SK-N-SH (cell line): ENCODE measurements at regions not wholly inside any gene's neighbourhood (a gene's known extent, or its start where the extent isn't known, plus 50 kb on each side); places are given as distances from the start of the nearest gene placed in this dataset.

ENCODE experiments used
- CTCF ChIA-PET: fragments of 300-600, 350-600 bp; formaldehyde crosslinking; extraction: SDS; loops from one replicate; lab custom pipeline; 2021; lab: Yijun Ruan, JAX
- POLR2A ChIA-PET: fragments of 350-600 bp; sonication (Branson Sonifier 250); formaldehyde crosslinking; extraction: SDS; loops from one replicate; lab custom pipeline; 2020; ENCODE audit warnings: antibody characterized with exemption, inconsistent platforms; lab: Yijun Ruan, JAX
- DNase-seq: peaks from one replicate; pipeline ENCODE4 v3.0.0; 2012
- H2AFZ ChIP-seq: fragments of 200-600 bp; sonication (generic); 2 replicates; pipeline ENCODE4 v1.8.1; 2016; ENCODE audit warnings: antibody characterized with exemption, mild to moderate bottlenecking, low read depth
- H3F3A ChIP-seq: fragments of 200-600 bp; sonication (generic); replicated peaks from 2 replicates; pipeline ENCODE3; 2016; ENCODE audit warnings: antibody characterized with exemption, mild to moderate bottlenecking; ENCODE audit not compliant: insufficient read depth
- H3K27ac ChIP-seq, 2 experiments: fragments of 200-500 bp in 1 of 2; fragments of 200-600 bp in 1 of 2; sonication (Bioruptor generic) in 1 of 2; sonication (generic), shearing (Covaris generic) in 1 of 2; 2 replicates each; pipeline versions ENCODE4 v1.5.1 to v1.6.1; 2014 to 2016; ENCODE audit warnings: low read depth in 2 of 2, inconsistent platforms in 1 of 2, low read length in 1 of 2, mild to moderate bottlenecking in 1 of 2, mixed read lengths in 1 of 2
- H3K27me3 ChIP-seq: fragments of 200-600 bp; sonication (generic), shearing (Covaris generic); 2 replicates; pipeline ENCODE4 v1.6.1; 2016; ENCODE audit warnings: mixed run types; ENCODE audit not compliant: insufficient read depth
- H3K36me3 ChIP-seq, 2 experiments: fragments of 200-500 bp in 1 of 2; fragments of 200-600 bp in 1 of 2; sonication (Bioruptor generic) in 1 of 2; sonication (generic) in 1 of 2; replicated peaks in 1 of 2; 2 replicates each; pipeline versions ENCODE3 to v1.5.1; 2014 to 2016; ENCODE audit warnings: low read length in 1 of 2, mild to moderate bottlenecking in 1 of 2; ENCODE audit not compliant: insufficient read depth in 2 of 2, control insufficient read depth in 1 of 2
- H3K4me1 ChIP-seq, 2 experiments: fragments of 200-500 bp in 1 of 2; fragments of 200-600 bp in 1 of 2; sonication (Bioruptor generic) in 1 of 2; sonication (generic), shearing (Covaris generic) in 1 of 2; 2 replicates each; pipeline versions ENCODE4 v1.5.1 to v1.6.1; 2014 to 2016; ENCODE audit warnings: low read depth in 1 of 2, low read length in 1 of 2, mixed run types in 1 of 2; ENCODE audit not compliant: insufficient read depth in 2 of 2, control insufficient read depth in 1 of 2
- H3K4me2 ChIP-seq: fragments of 200-600 bp; sonication (generic), shearing (Covaris generic); 2 replicates; pipeline ENCODE4 v1.6.1; 2017; ENCODE audit warnings: mixed run types
- H3K4me3 ChIP-seq, 2 experiments: fragments of 200-500 bp in 1 of 2; fragments of 200-600 bp in 1 of 2; sonication (Bioruptor generic) in 1 of 2; sonication (generic), shearing (Covaris generic) in 1 of 2; 2 replicates each; pipeline versions ENCODE4 v1.5.1 to v1.8.1; 2014 to 2016; ENCODE audit warnings: low read depth in 2 of 2, inconsistent platforms in 1 of 2, low read length in 1 of 2, mild to moderate bottlenecking in 1 of 2, mixed read lengths in 1 of 2, moderate library complexity in 1 of 2
- H3K79me2 ChIP-seq: fragments of 200-600 bp; sonication (generic); 2 replicates; pipeline ENCODE4 v1.8.1; 2017; ENCODE audit warnings: mild to moderate bottlenecking; ENCODE audit not compliant: insufficient read depth
- H3K9ac ChIP-seq: fragments of 200-600 bp; sonication (generic); 2 replicates; pipeline ENCODE4 v1.6.1; 2017; ENCODE audit warnings: mixed run types
- H3K9me2 ChIP-seq: fragments of 200-600 bp; sonication (generic); 2 replicates; pipeline ENCODE4 v1.6.1; 2017; ENCODE audit warnings: mixed run types
- H3K9me3 ChIP-seq: fragments of 200-600 bp; sonication (generic); 2 replicates; pipeline ENCODE4 v1.6.1; 2017; ENCODE audit warnings: mixed run types, mild to moderate bottlenecking, moderate library complexity
- H4K20me1 ChIP-seq: fragments of 200-600 bp; sonication (generic); 2 replicates; pipeline ENCODE4 v1.6.1; 2017; ENCODE audit warnings: mild to moderate bottlenecking, mixed run types; ENCODE audit not compliant: insufficient read depth
- CHD2 ChIP-seq: fragments of 150-350 bp; IDR thresholded peaks from 2 replicates; pipeline ENCODE4 v1.6.1; 2018; ENCODE audit warnings: low read length; ENCODE audit not compliant: partially characterized antibody
- CTCF ChIP-seq: fragments of 200-600 bp; sonication (generic); IDR thresholded peaks from 2 replicates; pipeline ENCODE4 v1.6.1; 2017; ENCODE audit warnings: antibody characterized with exemption, mild to moderate bottlenecking, moderate library complexity
- ELF1 ChIP-seq: IDR thresholded peaks from 2 replicates; pipeline ENCODE4 v1.4.0; 2012
- EZH2phosphoT487 ChIP-seq: fragments of 200-600 bp; sonication (generic); IDR thresholded peaks from 2 replicates; pipeline ENCODE4 v1.6.1; 2017; ENCODE audit warnings: low read depth, mixed run types, mild to moderate bottlenecking, antibody characterized with exemption, moderate library complexity, borderline replicate concordance
- FOXM1 ChIP-seq: IDR thresholded peaks from 2 replicates; pipeline ENCODE4 v1.4.0; 2012; ENCODE audit warnings: low read depth, mild to moderate bottlenecking
- GABPA ChIP-seq: IDR thresholded peaks from 2 replicates; pipeline ENCODE4 v1.4.0; 2012; ENCODE audit warnings: low read depth, mild to moderate bottlenecking
- JUND ChIP-seq: IDR thresholded peaks from 2 replicates; pipeline ENCODE4 v1.4.0; 2012
- MEF2A ChIP-seq: IDR thresholded peaks from 2 replicates; pipeline ENCODE4 v1.4.0; 2012; ENCODE audit warnings: low read depth, borderline replicate concordance
- NRF1 ChIP-seq: IDR thresholded peaks from 2 replicates; pipeline ENCODE4 v1.6.1; 2012; ENCODE audit warnings: low read depth, mild to moderate bottlenecking, low read length
- POLR2AphosphoS5 ChIP-seq: IDR thresholded peaks from 2 replicates; pipeline ENCODE4 v1.6.1; 2012; ENCODE audit warnings: low read depth, low read length
- RAD21 ChIP-seq: IDR thresholded peaks from 2 replicates; pipeline ENCODE4 v1.6.1; 2012; ENCODE audit warnings: mild to moderate bottlenecking, low read length
- RCOR1 ChIP-seq: fragments of 150-350 bp; IDR thresholded peaks from 2 replicates; pipeline ENCODE4 v1.6.1; 2017; ENCODE audit warnings: antibody characterized with exemption, low read length
- SIN3A ChIP-seq: IDR thresholded peaks from 2 replicates; pipeline ENCODE4 v1.6.1; 2012; ENCODE audit warnings: low read depth, mild to moderate bottlenecking, low read length, moderate library complexity, borderline replicate concordance
- TAF1 ChIP-seq: IDR thresholded peaks from 2 replicates; pipeline ENCODE4 v1.6.1; 2012; ENCODE audit warnings: low read depth, mild to moderate bottlenecking, low read length, moderate library complexity, borderline replicate concordance
- TCF12 ChIP-seq: IDR thresholded peaks from 2 replicates; pipeline ENCODE4 v1.4.0; 2012
- USF2 ChIP-seq: fragments of 150-350 bp; IDR thresholded peaks from 2 replicates; pipeline ENCODE4 v1.6.1; 2017; ENCODE audit warnings: antibody characterized with exemption, low read length, low read depth, borderline replicate concordance
- YY1 ChIP-seq: IDR thresholded peaks from 2 replicates; pipeline ENCODE4 v1.4.0; 2012; ENCODE audit warnings: low read depth, mild to moderate bottlenecking
- WGBS: methylation state at CpG from one replicate; pipeline ENCODE4 v1.1.6; 2017; ENCODE audit warnings: low lambda C conversion rate; 5-methylcytosine and 5-hydroxymethylcytosine counted together

GRCh38 chr5:171619744-171620143 is 165.9 kb upstream of the SMIM23 start:
- H3K4me2 ChIP-seq, result no peak overlapping the region
- H4K20me1 ChIP-seq, result no peaks in the 10 kb centered on the region
- H3K9ac ChIP-seq, result no peak overlapping the region
- no peak overlapping the region for H3K4me3 ChIP-seq
- H3K9me2 ChIP-seq, result no peaks in the 10 kb centered on the region
- H3K27me3 ChIP-seq, result peaks cover 8% of the 10 kb centered on the region; the same call in 1 of the 2 replicates
- H3K36me3 ChIP-seq, result no peaks in the 10 kb centered on the region
- H3K79me2 ChIP-seq, result no peaks in the 10 kb centered on the region
- H3K27ac ChIP-seq, result no peak overlapping the region
- DNase-seq, result no peak
- CTCF ChIA-PET, result interaction anchor here (2.4 to 3.0 kb wide), 2 partner anchors 10 to 201 kb away, joined by 8 to 13 read pairs; no protein-coding TSS in a partner anchor
- peaks cover 0 to 19% of the 10 kb centered on the region in 2 experiments; a peak in 1 of 4 replicates for H3K4me1 ChIP-seq
- POLR2A ChIA-PET, result no interaction called here
- 64% methylated on average over 3 of the region's 3 CpGs for WGBS
- H2AFZ ChIP-seq, result no peak overlapping the region
- no peaks in the 10 kb centered on the region for H3F3A ChIP-seq
- TF ChIP-seq TAF1 (no peak), JUND (no peak), FOXM1 (no peak), RAD21 (no peak), CHD2 (no peak), EZH2phosphoT487 (no peak), GABPA (no peak), NRF1 (no peak), TCF12 (no peak), MEF2A (no peak), YY1 (no peak), CTCF (no peak), POLR2AphosphoS5 (no peak), USF2 (no peak), ELF1 (no peak)
- H3K9me3 ChIP-seq, result no peaks in the 10 kb centered on the region

- Histone ChIP-seq H3K4me2 (no peak overlapping the region), H3K79me2 (no peaks in the 10 kb centered on the region), H4K20me1 (no peaks in the 10 kb centered on the region), H3K4me3 (no peak overlapping the region), H2AFZ (no peak overlapping the region), H3K9ac (no peak overlapping the region), H3K27me3 (0 out of 2 replicates have a peak, but pooled peaks cover 2% of the 10 kb centered on the region), H3K4me1 (peaks cover 0 to 6% of the 10 kb centered on the region in 2 experiments; a peak in 1 of 4 replicates), H3K27ac (no peak overlapping the region), H3K9me3 (no peaks in the 10 kb centered on the region), H3K36me3 (no peaks in the 10 kb centered on the region), H3F3A (no peaks in the 10 kb centered on the region), H3K9me2 (no peaks in the 10 kb centered on the region)
- no peak; the same call in 1 of the 2 replicates for TF ChIP-seq RCOR1
- TF ChIP-seq TCF12, result no peak
- TF ChIP-seq NRF1, result no peak
- TF ChIP-seq SIN3A, result no peak
- 17% methylated on average over 2 of the region's 2 CpGs for WGBS
- POLR2A ChIA-PET, result no interaction called here
- peak; percentile 57 for DNase-seq
- CTCF ChIA-PET, result interaction anchor here (0.7 to 3.0 kb wide), 2 partner anchors 204 to 290 kb away, joined by 3 to 8 read pairs; no protein-coding TSS in a partner anchor
Observed at GRCh38 chr5:171622010-171622409, 163.6 kb upstream of the SMIM23 start.
